Lung (tissue), 11 donors: ENCODE measurements at regions not wholly inside any gene's neighbourhood (a gene's known extent, or its start where the extent isn't known, plus 50 kb on each side); places are given as distances from the start of the nearest gene placed in this dataset.

Experiments
- ATAC-seq: fragments of 200-7000 bp; cut with Tn5 transposase; one replicate; pipeline ENCODE4 v1.9.1; 2020; ENCODE audit warnings: moderate number of reproducible peaks; ENCODE audit not compliant: insufficient read depth, low FRiP score
- DNase-seq, 3 donors: peaks; one replicate each; pipeline ENCODE4 v3.0.0-alpha.2; 2013 to 2017
- H3K27ac ChIP-seq, 2 donors: one replicate each; pipeline ENCODE4 v1.5.1; 2013; ENCODE audit warnings: mild to moderate bottlenecking in 2 of 2, moderate library complexity in 2 of 2, control low read depth in 1 of 2, inconsistent platforms in 1 of 2, low read depth in 1 of 2, low read length in 1 of 2
- H3K27me3 ChIP-seq, 3 donors: one replicate each; pipeline ENCODE4 v1.5.1; 2013; ENCODE audit warnings: low read length in 2 of 3; ENCODE audit not compliant: control insufficient read depth in 3 of 3, insufficient read depth in 3 of 3
- H3K36me3 ChIP-seq, 4 donors: one replicate each; pipeline ENCODE4 v1.5.1; 2013; ENCODE audit warnings: low read length in 4 of 4, mild to moderate bottlenecking in 1 of 4, moderate library complexity in 1 of 4; ENCODE audit not compliant: control insufficient read depth in 4 of 4, insufficient read depth in 4 of 4
- H3K4me1 ChIP-seq, 5 donors: one replicate each; pipeline ENCODE4 v1.5.1; 2013; ENCODE audit warnings: low read length in 5 of 5, mild to moderate bottlenecking in 2 of 5, moderate library complexity in 1 of 5; ENCODE audit not compliant: control insufficient read depth in 5 of 5, insufficient read depth in 5 of 5
- H3K4me3 ChIP-seq: one replicate; pipeline ENCODE4 v1.5.1; 2013; ENCODE audit warnings: mild to moderate bottlenecking, control low read depth, moderate library complexity
- H3K9ac ChIP-seq, 2 donors: one replicate each; pipeline ENCODE4 v1.5.1; 2013; ENCODE audit warnings: low read length in 2 of 2, control low read depth in 1 of 2; ENCODE audit not compliant: insufficient read depth in 1 of 2
- H3K9me3 ChIP-seq, 4 donors: one replicate each; pipeline ENCODE4 v1.5.1; 2013; ENCODE audit warnings: low read length in 3 of 4, mild to moderate bottlenecking in 1 of 4, moderate library complexity in 1 of 4; ENCODE audit not compliant: control insufficient read depth in 4 of 4, insufficient read depth in 3 of 4
- CTCF ChIP-seq: IDR thresholded peaks from 2 replicates; pipeline ENCODE4 v1.5.1; 2012; ENCODE audit warnings: mild to moderate bottlenecking; ENCODE audit errors: control extremely low read depth, extremely low read depth
- WGBS, 2 donors: extraction: QIAGEN DNeasy Blood & Tissue Kit; methylation state at CpG; one replicate each; pipeline ENCODE4 v1.1.7; 2013; 5-methylcytosine and 5-hydroxymethylcytosine counted together
- donor health status: control.
- donor health status: control.
- donor health status: Bipolar disorder and iron deficiency.
- donor health status: healthy.
- donor health status: DM: yes; HTN: yes; CAD: no.

- Histone ChIP-seq H3K4me1 (no peaks in the 10 kb centered on the region), H3K27me3 (peaks cover 0 to 3% (median 0%) of the 10 kb centered on the region in 3 donors), H3K9ac (no peak overlapping the region), H3K27ac (no peak overlapping the region), H3K36me3 (no peaks in the 10 kb centered on the region), H3K9me3 (peaks cover 0 to 2% (median 0%) of the 10 kb centered on the region in 4 donors), H3K4me3 (no peak overlapping the region)
- no peak for DNase-seq
- TF ChIP-seq CTCF: no peak
- 86 to 93% methylated on average over 3 of the region's 3 CpGs for WGBS, 2 donors
- no peak for ATAC-seq
Measured at GRCh38 chr16:80330803-80331202, 210.0 kb upstream of the DYNLRB2 start.

GRCh38 chr16:80330150-80330549 is 210.6 kb upstream of the DYNLRB2 start:
- Histone ChIP-seq H3K4me3 (no peak overlapping the region), H3K4me1 (no peaks in the 10 kb centered on the region), H3K36me3 (no peaks in the 10 kb centered on the region), H3K27ac (no peak overlapping the region), H3K9me3 (peaks cover 0 to 2% (median 0%) of the 10 kb centered on the region in 4 donors), H3K9ac (no peak overlapping the region), H3K27me3 (peaks cover 0 to under 1% (median 0%) of the 10 kb centered on the region in 3 donors)
- 87 to 92% methylated on average over 3 of the region's 3 CpGs for WGBS, 2 donors
- ATAC-seq: no peak
- no peak for TF ChIP-seq CTCF
- no peak for DNase-seq

- Histone ChIP-seq H3K9ac (no peak overlapping the region), H3K9me3 (peaks cover 0 to 2% (median 0%) of the 10 kb centered on the region in 4 donors), H3K4me1 (no peaks in the 10 kb centered on the region), H3K27me3 (no peaks in the 10 kb centered on the region), H3K27ac (no peak overlapping the region), H3K4me3 (no peak overlapping the region), H3K36me3 (no peaks in the 10 kb centered on the region)
- 52 to 80% methylated on average over 1 of the region's 1 CpG for WGBS, 2 donors
- no peak for ATAC-seq
- TF ChIP-seq CTCF: no peak
- DNase-seq: no peak
Measured at GRCh38 chr16:80327740-80328139, 213.1 kb upstream of the DYNLRB2 start.

GRCh38 chr16:80324371-80324770 is 216.4 kb upstream of the DYNLRB2 start:
- DNase-seq (no peak), ATAC-seq (no peak)
- 70 to 78% methylated on average over 3 of the region's 3 CpGs for WGBS, 2 donors
- H3K9me3 ChIP-seq: peaks cover 0 to 3% (median under 1%) of the 10 kb centered on the region in 4 donors
- H3K4me3 ChIP-seq: no peak overlapping the region
- H3K9ac ChIP-seq: no peak overlapping the region
- H3K4me1 ChIP-seq: no peaks in the 10 kb centered on the region
- no peaks in the 10 kb centered on the region for H3K27me3 ChIP-seq
- H3K27ac ChIP-seq: no peak overlapping the region
- H3K36me3 ChIP-seq: no peaks in the 10 kb centered on the region
- no peak for TF ChIP-seq CTCF
